Activated CD8-positive, alpha-beta T cell treated with anti-CD3 and anti-CD28 coated beads for 36 hours (primary cell): ENCODE measurements at regions not wholly inside any gene's neighbourhood (a gene's known extent, or its start where the extent isn't known, plus 50 kb on each side); places are given as distances from the start of the nearest gene placed in this dataset.

Experiments used
- ATAC-seq: fragments of 200-7000 bp; cut with Tn5 transposase; one replicate; pipeline ENCODE4 v1.10.0; 2021; ENCODE audit warnings: mild to moderate bottlenecking, moderate library complexity
- CTCF ChIA-PET: fragments of 350-600 bp; sonication (Branson Sonifier 250); formaldehyde crosslinking; loops from one replicate; lab custom pipeline; 2021; ENCODE audit warnings: antibody characterized with exemption; lab: Charles Lee
- POLR2A ChIA-PET: fragments of 350-600 bp; sonication (Branson Sonifier 250); formaldehyde crosslinking; loops from one replicate; lab custom pipeline; 2021; ENCODE audit warnings: antibody characterized with exemption; lab: Charles Lee
- DNase-seq: peaks from one replicate; pipeline ENCODE4 v3.0.0-alpha.2; 2020
- H3K27ac Mint-ChIP-seq: one replicate; pipeline ENCODE4 v1.8.0; 2021; ENCODE audit warnings: mild to moderate bottlenecking, mixed read lengths
- H3K27me3 Mint-ChIP-seq: one replicate; pipeline ENCODE4 v1.8.0; 2021; ENCODE audit warnings: mixed read lengths
- H3K36me3 Mint-ChIP-seq: one replicate; pipeline ENCODE4 v1.8.0; 2021; ENCODE audit warnings: low read depth, mixed read lengths
- H3K4me1 Mint-ChIP-seq: one replicate; pipeline ENCODE4 v1.8.0; 2021; ENCODE audit warnings: low read depth, mixed read lengths
- H3K4me3 Mint-ChIP-seq: one replicate; pipeline ENCODE4 v1.8.0; 2021; ENCODE audit warnings: mild to moderate bottlenecking, moderate library complexity, mixed read lengths
- H3K9me3 Mint-ChIP-seq: one replicate; pipeline ENCODE4 v1.8.0; 2021; ENCODE audit warnings: mixed read lengths
- intact Hi-C: fragments of 100-400 bp; cut with micrococcal nuclease; formaldehyde crosslinking; loops from one replicate; pipeline ENCODE4 v1.10.0; 2022
- TF ChIP-seq, protein P1 (sequence below): fragments of 200-600 bp; IDR thresholded peaks from one replicate; pipeline ENCODE4 v1.8.0; 2022; ENCODE audit warnings: antibody characterized with exemption, mild to moderate bottlenecking

- POLR2A ChIA-PET = no interaction called here
- H3K27ac Mint-ChIP-seq = no peak overlapping the region
- CTCF ChIA-PET = no interaction called here
Observed at GRCh38 chr6:19377722-19378121, 459.4 kb upstream of the ID4 start.

DNA sequence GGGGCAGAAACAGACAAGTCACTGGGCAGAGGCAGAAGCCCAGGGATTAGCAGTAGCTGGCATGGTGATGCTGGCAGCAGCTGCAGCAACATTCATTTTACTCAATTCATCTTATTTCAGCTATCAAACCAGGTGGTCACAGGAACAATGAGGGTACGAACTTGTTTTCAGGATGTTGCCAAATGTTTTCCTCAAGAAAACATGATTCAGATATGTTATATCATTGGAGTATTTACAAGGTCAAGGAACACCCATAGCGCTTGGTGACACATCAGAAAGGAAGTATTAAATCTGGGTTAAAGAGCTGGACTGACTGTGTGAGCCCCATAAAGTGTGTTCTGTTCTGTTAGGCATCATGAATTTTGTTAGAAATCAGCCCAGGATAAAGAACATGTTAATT lies 456.9 kb upstream of the ID4 start:
- DNase-seq = no peak
- CTCF ChIA-PET = interaction anchor here (0.8 kb wide), 1 partner anchor 165 kb away, joined by 3 read pairs; no protein-coding TSS in a partner anchor
- Mint-ChIP-seq H3K4me1 (no peaks in the 10 kb centered on the region), H3K36me3 (no peaks in the 10 kb centered on the region), H3K9me3 (peaks cover 9% of the 10 kb centered on the region), H3K27me3 (no peaks in the 10 kb centered on the region), H3K27ac (no peak overlapping the region), H3K4me3 (no peak overlapping the region)
- ATAC-seq = no peak
- TF ChIP-seq, protein P1, sequence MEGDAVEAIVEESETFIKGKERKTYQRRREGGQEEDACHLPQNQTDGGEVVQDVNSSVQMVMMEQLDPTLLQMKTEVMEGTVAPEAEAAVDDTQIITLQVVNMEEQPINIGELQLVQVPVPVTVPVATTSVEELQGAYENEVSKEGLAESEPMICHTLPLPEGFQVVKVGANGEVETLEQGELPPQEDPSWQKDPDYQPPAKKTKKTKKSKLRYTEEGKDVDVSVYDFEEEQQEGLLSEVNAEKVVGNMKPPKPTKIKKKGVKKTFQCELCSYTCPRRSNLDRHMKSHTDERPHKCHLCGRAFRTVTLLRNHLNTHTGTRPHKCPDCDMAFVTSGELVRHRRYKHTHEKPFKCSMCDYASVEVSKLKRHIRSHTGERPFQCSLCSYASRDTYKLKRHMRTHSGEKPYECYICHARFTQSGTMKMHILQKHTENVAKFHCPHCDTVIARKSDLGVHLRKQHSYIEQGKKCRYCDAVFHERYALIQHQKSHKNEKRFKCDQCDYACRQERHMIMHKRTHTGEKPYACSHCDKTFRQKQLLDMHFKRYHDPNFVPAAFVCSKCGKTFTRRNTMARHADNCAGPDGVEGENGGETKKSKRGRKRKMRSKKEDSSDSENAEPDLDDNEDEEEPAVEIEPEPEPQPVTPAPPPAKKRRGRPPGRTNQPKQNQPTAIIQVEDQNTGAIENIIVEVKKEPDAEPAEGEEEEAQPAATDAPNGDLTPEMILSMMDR = no peak
- intact Hi-C loops = no loop called here
- POLR2A ChIA-PET = no interaction called here

More at GRCh38 chr6:19377722-19378121, 459.4 kb upstream of the ID4 start:
- TF ChIP-seq, protein P1 = no peak
- H3K4me1 Mint-ChIP-seq = no peaks in the 10 kb centered on the region
- ATAC-seq (no peak), DNase-seq (no peak)
- peaks cover 4% of the 10 kb centered on the region for H3K9me3 Mint-ChIP-seq
- H3K27me3 Mint-ChIP-seq = no peaks in the 10 kb centered on the region
- no peak overlapping the region for H3K4me3 Mint-ChIP-seq
- intact Hi-C loops = no loop called here
- H3K36me3 Mint-ChIP-seq = no peaks in the 10 kb centered on the region

DNA sequence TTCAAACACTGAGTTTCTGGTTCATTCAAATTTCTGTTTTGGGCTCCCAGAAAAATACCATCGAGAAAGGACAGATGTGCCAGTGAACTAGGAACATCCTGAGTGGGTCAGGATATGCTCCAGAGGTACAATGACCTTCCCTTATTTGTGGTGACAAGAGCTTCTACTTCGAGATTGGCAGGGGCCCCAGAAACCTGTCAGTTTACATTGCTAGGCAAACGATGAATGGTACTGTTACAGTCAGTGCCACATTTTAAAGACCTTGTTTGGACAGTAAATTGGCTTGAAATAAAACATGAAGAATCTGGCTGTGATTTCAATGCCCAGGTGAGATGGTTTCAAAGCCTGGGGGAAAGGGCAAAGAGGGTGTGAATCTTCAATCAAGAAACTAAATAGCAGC lies 454.5 kb upstream of the ID4 start:
- CTCF ChIA-PET = no interaction called here
- H3K9me3 Mint-ChIP-seq = peaks cover 7% of the 10 kb centered on the region
- DNase-seq (no peak), ATAC-seq (no peak)
- no peaks in the 10 kb centered on the region for H3K36me3 Mint-ChIP-seq
- intact Hi-C loops = no loop called here
- H3K4me3 Mint-ChIP-seq = no peak overlapping the region
- no peaks in the 10 kb centered on the region for H3K4me1 Mint-ChIP-seq
- TF ChIP-seq, protein P1 = no peak
- H3K27ac Mint-ChIP-seq = no peak overlapping the region
- H3K27me3 Mint-ChIP-seq = no peaks in the 10 kb centered on the region
- POLR2A ChIA-PET = no interaction called here

GRCh38 chr6:19391926-19392325 lies 445.2 kb upstream of the ID4 start:
- ChIA-PET POLR2A (no interaction called here), CTCF (no interaction called here)
- no peak overlapping the region for H3K4me3 Mint-ChIP-seq
- DNase-seq = no peak
- no peaks in the 10 kb centered on the region for H3K36me3 Mint-ChIP-seq
- H3K27me3 Mint-ChIP-seq = no peaks in the 10 kb centered on the region
- intact Hi-C loops = no loop called here
- peaks cover 9% of the 10 kb centered on the region for H3K9me3 Mint-ChIP-seq
- H3K4me1 Mint-ChIP-seq = no peaks in the 10 kb centered on the region
- H3K27ac Mint-ChIP-seq = no peak overlapping the region
- TF ChIP-seq, protein P1 = no peak
- no peak for ATAC-seq

DNA sequence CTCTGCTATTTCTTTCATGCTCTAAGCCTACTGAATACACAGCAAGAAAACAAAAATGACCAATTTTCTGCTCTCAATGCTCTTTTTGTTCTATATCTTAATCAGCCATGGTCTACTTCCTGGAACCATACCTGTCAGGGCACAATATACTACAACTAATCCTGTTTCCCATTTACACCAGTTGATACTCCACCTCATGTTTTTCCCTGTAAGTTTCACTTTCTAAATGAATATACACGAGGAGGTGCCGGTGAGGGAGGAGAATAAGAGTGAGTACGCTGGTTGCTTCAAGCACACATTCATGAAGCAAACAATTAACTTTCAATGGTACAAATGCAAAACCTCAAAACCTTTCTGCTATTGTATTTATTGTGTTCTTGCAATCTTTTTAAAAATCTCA lies 443.1 kb upstream of the ID4 start:
- no peak overlapping the region for H3K27ac Mint-ChIP-seq
- H3K4me1 Mint-ChIP-seq = no peaks in the 10 kb centered on the region
- TF ChIP-seq, protein P1 = no peak
- no peaks in the 10 kb centered on the region for H3K27me3 Mint-ChIP-seq
- H3K9me3 Mint-ChIP-seq = peaks cover 14% of the 10 kb centered on the region
- ATAC-seq = no peak
- ChIA-PET CTCF (no interaction called here), POLR2A (no interaction called here)
- intact Hi-C loops = no loop called here
- no peak overlapping the region for H3K4me3 Mint-ChIP-seq
- H3K36me3 Mint-ChIP-seq = no peaks in the 10 kb centered on the region
- no peak for DNase-seq
